Suppressor macrophage (primary cell): ENCODE measurements at regions not wholly inside any gene's neighbourhood (a gene's known extent, or its start where the extent isn't known, plus 50 kb on each side); places are given as distances from the start of the nearest gene placed in this dataset.
A peak's percentile ranks its signal among the peaks of the same experiment; 100 is the strongest.

Source experiments
- DNase-seq, 4 experiments: peaks; one replicate each; pipeline ENCODE4 v3.0.0-alpha.2; 2020 to 2022

DNA sequence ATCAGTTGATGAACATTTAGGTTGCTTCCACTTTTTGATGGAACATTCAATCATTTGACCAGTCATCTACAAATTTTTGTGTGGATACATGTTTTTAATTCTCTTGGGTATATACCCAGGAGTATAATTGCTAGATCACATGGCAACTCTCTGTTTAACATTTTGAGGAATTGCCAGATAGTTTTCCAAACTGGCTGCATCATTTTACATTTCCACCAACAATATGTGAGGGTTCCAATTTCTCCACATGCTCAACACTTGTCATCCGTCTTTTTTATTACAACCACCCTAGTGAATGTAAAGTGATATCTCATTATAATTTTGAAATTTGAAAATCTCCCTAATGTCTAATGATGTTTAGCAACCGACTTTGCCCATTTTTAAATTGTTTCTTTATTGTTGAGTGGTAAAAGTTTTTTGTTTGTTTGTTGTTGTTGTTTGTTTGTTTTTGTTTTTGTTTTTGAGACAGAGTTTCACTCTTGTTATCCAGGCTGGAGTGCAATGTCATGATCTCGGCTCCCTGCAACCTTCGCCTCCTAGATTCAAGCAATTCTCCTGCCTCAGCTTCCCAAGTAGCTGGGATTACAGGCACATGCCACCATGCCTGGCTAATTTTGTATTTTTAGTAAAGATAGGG lies 53.7 kb upstream of the PDYN start:
- no peak for DNase-seq

DNA sequence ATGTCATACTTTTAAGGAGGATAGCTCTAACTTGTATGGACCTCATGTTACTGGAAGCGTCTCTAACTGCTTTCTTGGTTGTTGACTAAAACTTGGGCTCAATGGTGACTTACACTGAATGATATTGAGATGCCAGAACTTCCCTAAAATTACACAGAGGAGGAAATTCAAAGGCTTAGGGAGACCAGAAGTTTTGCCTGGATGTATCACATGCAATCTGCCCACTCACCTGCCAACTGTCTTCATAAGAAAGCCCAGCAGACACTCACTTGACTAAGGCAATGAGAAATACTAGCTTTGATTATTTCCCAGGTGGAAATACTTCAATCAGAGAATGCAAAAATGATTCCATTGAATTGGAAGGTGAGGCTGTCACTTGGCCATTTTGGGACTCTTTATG lies 51.2 kb upstream of the PDYN start:
- peak; percentile 46 to 73 (median 63) for DNase-seq
